Skeletal muscle cell (primary cell): ENCODE measurements at regions not wholly inside any gene's neighbourhood (a gene's known extent, or its start where the extent isn't known, plus 50 kb on each side); places are given as distances from the start of the nearest gene placed in this dataset.

Experiments used
- DNase-seq: peaks from one replicate; pipeline ENCODE4 v3.0.0-alpha.2; 2010; ENCODE audit warnings: low read depth
- H3K4me3 ChIP-seq: 2 replicates; pipeline ENCODE4 v1.5.1; 2011; ENCODE audit warnings: low read depth, mild to moderate bottlenecking, control low read depth, low read length, moderate library complexity

- H3K4me3 ChIP-seq: no peak overlapping the region
- no peak for DNase-seq
Observed at GRCh38 chr12:97250483-97250882, 212.1 kb upstream of the RMST start.

GRCh38 chr12:97257726-97258125 lies 204.9 kb upstream of the RMST start:
- no peak for DNase-seq
- H3K4me3 ChIP-seq: no peak overlapping the region

- no peak overlapping the region for H3K4me3 ChIP-seq
- no peak for DNase-seq
Observed at GRCh38 chr12:97259098-97259497, 203.5 kb upstream of the RMST start.

- H3K4me3 ChIP-seq: no peak overlapping the region
- DNase-seq: no peak
Observed at GRCh38 chr12:97260786-97261185, 201.8 kb upstream of the RMST start.

DNA sequence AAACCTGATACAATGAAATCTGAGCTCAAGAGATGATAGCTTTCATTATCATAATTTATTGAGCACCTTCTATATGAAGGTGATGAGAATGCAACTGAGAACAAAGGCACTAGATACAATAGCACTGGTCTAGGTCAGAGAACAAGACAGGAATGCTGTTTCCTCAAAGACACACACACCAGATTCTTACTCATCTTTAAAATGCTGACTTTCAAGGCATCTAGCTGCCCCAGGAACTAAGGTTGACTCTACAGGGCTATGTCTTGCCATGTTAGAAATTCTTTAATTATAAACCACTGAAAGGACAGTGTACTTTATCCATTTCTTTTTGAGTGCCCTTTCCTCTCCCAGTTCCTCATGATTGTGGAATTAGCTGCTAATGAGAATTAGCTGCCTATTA lies 195.4 kb upstream of the RMST start:
- DNase-seq: no peak
- H3K4me3 ChIP-seq: no peak overlapping the region

DNA sequence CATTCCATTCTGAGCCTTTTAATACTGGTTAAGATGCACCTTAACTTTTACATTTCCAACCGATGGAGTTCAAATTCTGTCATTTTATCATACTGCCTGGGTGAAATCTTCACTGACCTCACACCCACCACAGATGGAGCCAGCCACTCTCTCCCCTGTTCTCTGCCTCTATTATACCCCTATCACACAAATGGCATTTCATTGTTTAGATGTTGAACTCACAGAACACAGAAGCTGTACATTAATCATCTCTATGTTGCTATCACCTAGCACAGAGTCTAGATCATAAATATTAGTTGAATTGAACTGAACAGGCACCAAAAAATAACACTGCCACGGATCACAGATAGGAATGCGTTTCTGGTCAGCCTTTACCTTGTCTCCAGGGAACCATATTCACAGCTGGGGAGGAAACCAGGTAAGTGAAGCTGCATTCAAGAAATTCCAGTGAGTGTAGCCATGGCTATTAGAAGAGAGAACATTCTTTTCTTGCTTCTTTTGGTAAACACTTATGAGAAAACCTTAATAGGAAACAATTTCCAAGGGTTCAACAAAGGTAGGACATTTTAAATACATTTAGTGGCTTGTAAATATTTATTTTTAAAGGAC lies 194.9 kb upstream of the RMST start:
- no peak for DNase-seq
- no peak overlapping the region for H3K4me3 ChIP-seq

GRCh38 chr12:97272471-97272870 lies 190.1 kb upstream of the RMST start:
- no peak overlapping the region for H3K4me3 ChIP-seq
- no peak for DNase-seq

DNA sequence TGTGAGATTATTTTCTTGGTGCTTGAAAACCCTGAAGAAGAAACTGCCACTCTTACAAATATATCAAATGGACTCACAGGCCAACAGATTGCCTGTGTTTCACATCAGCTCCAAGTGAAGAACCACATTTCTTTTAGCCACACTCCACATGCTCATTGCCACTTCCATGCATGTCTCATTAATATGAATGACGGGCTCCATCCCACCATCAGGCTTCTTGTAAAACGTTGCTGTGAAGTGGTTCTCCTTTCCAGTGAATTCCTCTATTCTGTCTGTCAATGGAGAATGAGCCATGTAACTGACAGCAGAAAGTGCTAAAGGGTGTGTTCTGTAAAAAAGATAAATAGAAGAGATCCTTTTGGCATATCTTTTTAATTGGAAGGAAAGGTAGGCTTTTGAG lies 188.2 kb upstream of the RMST start:
- H3K4me3 ChIP-seq: no peak overlapping the region
- DNase-seq: no peak

- DNase-seq: no peak
- no peak overlapping the region for H3K4me3 ChIP-seq
Observed at GRCh38 chr12:97275256-97275655, 187.3 kb upstream of the RMST start.

DNA sequence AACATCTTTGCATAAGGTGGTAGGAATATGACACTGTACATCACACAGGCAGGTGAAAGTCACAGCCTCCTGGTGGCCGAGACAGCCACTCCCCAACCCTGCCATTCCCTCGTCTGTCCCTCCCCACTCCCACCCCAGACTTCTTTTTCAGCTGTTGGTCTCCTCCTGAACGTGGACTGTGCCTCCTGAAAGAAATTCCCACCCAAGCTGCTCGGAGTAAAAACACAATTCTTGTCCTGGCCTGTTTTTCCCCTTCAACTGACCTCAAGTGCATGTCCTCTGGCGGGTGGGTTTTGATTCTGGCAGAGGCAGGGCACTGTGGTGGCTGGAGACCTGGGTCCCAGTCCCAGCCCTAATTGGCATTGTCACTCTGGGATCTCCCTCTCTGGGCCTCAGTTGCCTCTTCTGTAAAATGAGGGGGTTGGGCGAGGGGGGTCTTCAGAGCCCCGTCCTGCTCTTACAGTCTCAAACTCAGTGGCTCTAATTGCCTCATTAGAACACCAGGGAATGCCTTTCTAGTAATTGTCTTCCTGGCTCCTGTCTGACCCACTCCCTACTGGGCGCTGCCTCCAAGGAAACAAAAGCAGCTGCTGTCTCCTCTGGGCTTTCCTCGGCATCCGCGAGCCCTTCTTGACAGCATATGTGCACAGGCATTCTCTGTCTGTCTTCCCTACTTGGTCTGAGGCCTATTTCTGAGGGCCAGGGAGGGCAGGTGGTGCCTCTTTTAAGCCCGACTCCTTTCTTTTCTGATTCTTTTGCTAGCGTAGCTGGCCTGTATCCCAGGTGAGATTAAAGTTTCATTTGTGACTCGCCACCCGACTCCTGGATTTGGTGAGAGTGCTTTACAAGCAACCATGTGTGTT lies 186.6 kb upstream of the RMST start:
- H3K4me3 ChIP-seq: no peak overlapping the region
- no peak for DNase-seq

- no peak for DNase-seq
Observed at GRCh38 chr12:97276661-97277429, 185.8 kb upstream of the RMST start.

GRCh38 chr12:97283297-97283696 lies 179.3 kb upstream of the RMST start:
- H3K4me3 ChIP-seq: no peak overlapping the region
- no peak for DNase-seq

More at GRCh38 chr12:97276661-97277429, 185.8 kb upstream of the RMST start:
- no peak overlapping the region for H3K4me3 ChIP-seq

DNA sequence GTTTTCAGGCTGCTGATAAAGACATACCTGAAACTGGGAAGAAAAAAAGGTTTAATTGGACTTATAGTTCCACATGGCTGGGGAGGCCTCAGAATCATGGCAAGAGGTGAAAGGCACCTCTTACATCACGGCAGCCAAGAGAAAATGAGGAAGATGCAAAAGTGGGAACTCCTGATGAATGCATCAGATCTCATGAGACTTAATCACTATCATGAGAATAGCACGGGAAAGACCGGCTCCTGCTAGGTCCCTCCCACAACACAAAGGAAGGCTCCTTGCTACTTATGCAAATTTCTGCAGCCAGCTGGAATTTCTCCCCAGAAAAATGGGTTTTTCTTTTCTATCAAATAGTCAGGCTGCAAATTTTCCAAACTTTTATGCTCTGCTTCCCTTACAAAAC lies 174.1 kb upstream of the RMST start:
- no peak overlapping the region for H3K4me3 ChIP-seq
- no peak for DNase-seq

- no peak for DNase-seq
- no peak overlapping the region for H3K4me3 ChIP-seq
Observed at GRCh38 chr12:97292588-97292987, 170.0 kb upstream of the RMST start.

DNA sequence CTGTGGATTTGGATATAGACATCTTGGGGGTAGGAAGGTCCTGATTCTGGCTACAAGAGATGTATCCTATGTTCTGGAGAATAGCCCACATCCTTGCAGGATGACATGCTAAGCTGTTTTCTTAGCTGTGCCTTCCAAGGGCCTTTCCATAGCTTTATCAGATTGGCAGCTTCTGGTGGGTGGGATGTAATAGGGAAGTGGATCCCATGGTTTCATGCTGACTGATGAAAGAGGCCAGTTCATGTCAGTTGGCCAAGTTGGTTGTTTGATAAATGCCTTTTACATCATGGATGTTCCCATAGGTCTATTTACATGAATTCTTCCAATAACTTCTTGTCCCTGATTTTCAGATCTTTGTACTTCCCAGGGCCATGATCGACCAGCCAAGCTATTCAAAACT lies 169.1 kb upstream of the RMST start:
- H3K4me3 ChIP-seq: no peak overlapping the region

GRCh38 chr12:97299847-97300246 lies 162.8 kb upstream of the RMST start:
- DNase-seq: no peak
- no peak overlapping the region for H3K4me3 ChIP-seq

More for the DNA sequence above, 169.1 kb upstream of the RMST start:
- DNase-seq: no peak

- H3K4me3 ChIP-seq: no peak overlapping the region
- DNase-seq: no peak
Observed at GRCh38 chr12:97300431-97300830, 162.2 kb upstream of the RMST start.

- no peak overlapping the region for H3K4me3 ChIP-seq
- DNase-seq: no peak
Observed at GRCh38 chr12:97300891-97301290, 161.7 kb upstream of the RMST start.

- H3K4me3 ChIP-seq: no peak overlapping the region
- DNase-seq: no peak
Observed at GRCh38 chr12:97301576-97301975, 161.0 kb upstream of the RMST start.

GRCh38 chr12:97305651-97306050 lies 157.0 kb upstream of the RMST start:
- H3K4me3 ChIP-seq: no peak overlapping the region
- no peak for DNase-seq
